HepG2 (cell line): ENCODE measurements at regions not wholly inside any gene's neighbourhood (a gene's known extent, or its start where the extent isn't known, plus 50 kb on each side); places are given as distances from the start of the nearest gene placed in this dataset.
A peak's percentile ranks its signal among the peaks of the same experiment; 100 is the strongest.
"Not testable (repeated sequence)": the region's sequence is repeated elsewhere in the genome, so short reads cannot be mapped to it uniquely, and the experiment has no call there.

Experiments
- ATAC-seq: fragments of 200-7000 bp; cut with Tn5 transposase; 3 replicates; pipeline ENCODE4 v1.9.1; 2020; ENCODE audit warnings: mild to moderate bottlenecking, moderate library complexity
- BruUV-seq: library from RNA; stranded (reverse); fragments of 400-500 nt; replicated peaks from 2 replicates; lab custom pipeline; 2021; lab: Mats Ljungman, UMichigan
- CTCF ChIA-PET: fragments of 300-600 bp; formaldehyde crosslinking; extraction: SDS; loops from one replicate; lab custom pipeline; 2021; ENCODE audit warnings: low total read pairs, inconsistent platforms, low intra/inter-chr PET ratio; lab: Yijun Ruan, JAX
- POLR2A ChIA-PET: fragments of 350-600 bp; sonication (Branson Sonifier 250); formaldehyde crosslinking; loops from one replicate; lab custom pipeline; 2020; ENCODE audit warnings: antibody characterized with exemption, inconsistent platforms; lab: Yijun Ruan, JAX
- DNase-seq: peaks from one replicate; pipeline ENCODE4 v3.0.0-alpha.2; 2015; ENCODE audit warnings: low spot score
- FAIRE-seq: peaks from 3 replicates; lab custom pipeline; 2011; peaks lifted over from hg19 to GRCh38; lab: Jason Lieb, UNC
- H2AFZ ChIP-seq: one replicate; pipeline ENCODE4 v1.6.1; 2011; ENCODE audit warnings: low read length, inconsistent platforms
- H3K27ac ChIP-seq: fragments of 300-600 bp; 3 replicates; pipeline ENCODE4 v1.8.0; 2011; ENCODE audit warnings: mixed run types, mild to moderate bottlenecking, mixed read lengths, low read length, inconsistent platforms; ENCODE audit not compliant: insufficient read depth; ENCODE audit errors: extremely low read length
- H3K27me3 ChIP-seq, 2 experiments: fragments of 200-600 bp in 1 of 2; 2 replicates in 1 of 2; 3 replicates in 1 of 2; pipeline versions ENCODE4 v1.6.0 to v1.8.0; 2011; ENCODE audit warnings: low read length in 2 of 2, mild to moderate bottlenecking in 2 of 2, moderate library complexity in 2 of 2, inconsistent platforms in 1 of 2; ENCODE audit not compliant: insufficient read depth in 2 of 2, control insufficient read depth in 1 of 2
- H3K36me3 ChIP-seq, 2 experiments: fragments of 200-600 bp in 1 of 2; replicated peaks in 1 of 2; 2 replicates in 1 of 2; 3 replicates in 1 of 2; pipeline versions ENCODE4 v1.5.1 to v1.8.0; 2011; ENCODE audit warnings: low read length in 2 of 2, inconsistent platforms in 1 of 2; ENCODE audit not compliant: insufficient read depth in 2 of 2, control insufficient read depth in 1 of 2
- H3K4me1 ChIP-seq: 2 replicates; pipeline ENCODE4 v1.5.1; 2012; ENCODE audit warnings: low read length, inconsistent platforms; ENCODE audit not compliant: insufficient read depth
- H3K4me2 ChIP-seq: 2 replicates; pipeline ENCODE4 v1.6.0; 2011; ENCODE audit warnings: low read depth, low read length, inconsistent platforms
- H3K4me3 ChIP-seq, 3 experiments: fragments of 200-600 bp in 1 of 3; sonication (generic), shearing (Covaris generic) in 1 of 3; replicated peaks in 1 of 3; 2 replicates each; pipeline ENCODE4 v1.5.1; 2011 to 2016; ENCODE audit warnings: low read length in 3 of 3, inconsistent platforms in 2 of 3, low read depth in 2 of 3, mild to moderate bottlenecking in 2 of 3, control low read depth in 1 of 3, mixed read lengths in 1 of 3; ENCODE audit not compliant: insufficient read depth in 1 of 3
- H3K79me2 ChIP-seq: one replicate; pipeline ENCODE4 v1.6.1; 2011; ENCODE audit warnings: low read length, inconsistent platforms; ENCODE audit not compliant: insufficient read depth
- H3K9ac ChIP-seq: 2 replicates; pipeline ENCODE4 v1.6.0; 2011; ENCODE audit warnings: mild to moderate bottlenecking, low read depth, low read length, inconsistent platforms; ENCODE audit not compliant: insufficient read depth
- H3K9me3 ChIP-seq: 2 replicates; pipeline ENCODE4 v1.5.1; 2012; ENCODE audit warnings: mild to moderate bottlenecking, low read length
- H4K20me1 ChIP-seq: 2 replicates; pipeline ENCODE4 v1.6.0; 2011; ENCODE audit warnings: inconsistent platforms, mild to moderate bottlenecking, low read length, moderate library complexity; ENCODE audit not compliant: insufficient read depth
- ATF7-NPFF ChIP-seq: sonication (generic); formaldehyde crosslinking; IDR thresholded peaks from 2 replicates; pipeline ENCODE4 v1.8.1; 2023; ENCODE audit warnings: mild to moderate bottlenecking, low read depth, missing genetic modification reagents, moderate library complexity
- MED1 ChIP-seq: sonication (generic); formaldehyde crosslinking; IDR thresholded peaks from 2 replicates; pipeline ENCODE4 v1.4.0; 2020; ENCODE audit warnings: missing genetic modification reagents
- YY1 ChIP-seq: IDR thresholded peaks from 2 replicates; pipeline ENCODE4 v1.6.1; 2011; ENCODE audit warnings: low read length, low read depth, moderate library complexity, mild to moderate bottlenecking; ENCODE audit not compliant: insufficient read depth, insufficient replicate concordance
- ZNF30 ChIP-seq: sonication (generic); formaldehyde crosslinking; IDR thresholded peaks from 2 replicates; pipeline ENCODE4 v1.5.0; 2020; ENCODE audit warnings: mild to moderate bottlenecking, missing genetic modification reagents
- ZNF468 ChIP-seq: sonication (generic); formaldehyde crosslinking; IDR thresholded peaks from 2 replicates; pipeline ENCODE4 v1.8.0; 2022; ENCODE audit warnings: mild to moderate bottlenecking, moderate library complexity, missing genetic modification reagents
- ZNF564 ChIP-seq: sonication (generic); formaldehyde crosslinking; IDR thresholded peaks from 2 replicates; pipeline ENCODE4 v1.8.1; 2023; ENCODE audit warnings: mild to moderate bottlenecking, missing genetic modification reagents
- WGBS: methylation state at CpG from one replicate; pipeline ENCODE4 v1.1.6; 2017; ENCODE audit warnings: low lambda C conversion rate; 5-methylcytosine and 5-hydroxymethylcytosine counted together
- in situ Hi-C: cut with HindIII; loops from 2 replicates; pipeline ENCODE4 v1.10.0; 2017; ENCODE audit warnings: low pct_unique_long_range_greater_than_20kb; ENCODE audit not compliant: extremely low pct_ligation_motif_present
- intact Hi-C: fragments of 100-400 bp; cut with micrococcal nuclease; formaldehyde crosslinking; loops from one replicate; pipeline ENCODE4 v1.10.0; 2022; ENCODE audit not compliant: unreplicated experiment
- TF ChIP-seq, protein P1 (sequence below): sonication (generic); formaldehyde crosslinking; IDR thresholded peaks from 2 replicates; pipeline ENCODE4 v1.4.0; 2020; ENCODE audit warnings: missing genetic modification reagents
- TF ChIP-seq, protein P2 (sequence below): sonication (generic); formaldehyde crosslinking; IDR thresholded peaks from 2 replicates; pipeline ENCODE4 v1.8.1; 2023; ENCODE audit warnings: mild to moderate bottlenecking, missing genetic modification reagents
- TF ChIP-seq, protein P3 (sequence below): sonication (generic); formaldehyde crosslinking; IDR thresholded peaks from 2 replicates; pipeline ENCODE4 v1.8.0; 2022; ENCODE audit warnings: mild to moderate bottlenecking, missing genetic modification reagents, moderate library complexity

DNA sequence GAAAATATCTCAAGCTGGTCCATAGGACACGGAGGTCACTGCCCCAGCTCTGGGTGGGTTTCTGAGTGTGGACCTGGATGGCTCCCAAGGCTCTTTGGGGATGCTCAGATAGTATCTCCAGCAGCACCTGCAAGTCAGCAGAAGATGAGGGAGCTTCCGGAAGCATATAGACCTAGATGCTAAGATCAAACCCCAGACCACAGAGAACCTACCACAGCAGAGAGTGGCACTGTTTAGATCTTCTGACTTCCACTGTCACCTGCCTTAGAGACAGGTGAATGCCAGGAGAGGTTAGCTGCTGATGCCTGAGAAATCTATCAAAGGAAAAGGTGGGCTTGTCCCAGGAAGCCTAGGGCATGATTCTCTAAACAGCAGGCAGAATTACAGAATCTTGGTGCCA, 105.7 kb upstream of the TRPM1 start:
- Histone ChIP-seq H3K4me1 (0 out of 2 replicates have a peak, but pooled peaks cover 4% of the 10 kb centered on the region), H3K9me3 (peaks cover 7% of the 10 kb centered on the region), H3K27me3 (peaks cover 0 to 17% of the 10 kb centered on the region in 2 experiments; a peak in 2 of 5 replicates), H2AFZ (no peak overlapping the region), H4K20me1 (no peaks in the 10 kb centered on the region), H3K79me2 (no peaks in the 10 kb centered on the region), H3K36me3 (no peaks in the 10 kb centered on the region), H3K4me3 (no peak overlapping the region), H3K9ac (no peak overlapping the region), H3K27ac (no peak overlapping the region), H3K4me2 (no peak overlapping the region)
- in situ Hi-C loops, result no loop called here
- TF ChIP-seq MED1 (CRISPR knock-in tag), result no peak
- CTCF ChIA-PET, result no interaction called here
- FAIRE-seq (no peak), ATAC-seq (no peak), DNase-seq (no peak)
- no TSS peak for BruUV-seq
- POLR2A ChIA-PET, result no interaction called here
- intact Hi-C loops, result no loop called here
- no CpG with 5 or more reads among the region's 2 CpGs for WGBS

DNA sequence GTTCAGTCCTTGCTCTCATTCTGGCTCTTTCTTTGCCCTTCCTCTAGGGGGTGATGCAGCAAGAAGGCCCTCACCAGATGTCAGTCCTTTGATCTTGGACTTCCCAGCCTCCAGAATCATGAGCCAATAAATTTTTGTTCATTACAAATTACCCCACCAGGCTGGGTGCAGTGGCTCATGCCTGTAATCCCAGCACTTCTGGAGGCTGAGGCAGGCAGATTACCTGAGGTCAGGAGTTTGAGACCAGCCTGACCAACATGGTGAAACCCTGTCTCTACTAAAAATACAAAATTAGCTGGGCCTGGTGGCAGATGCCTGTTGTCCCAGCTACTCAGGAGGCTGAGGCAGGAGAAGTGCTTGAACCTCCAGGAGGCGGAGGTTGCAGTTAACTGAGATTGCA, 106.3 kb upstream of the TRPM1 start:
- H3K36me3 ChIP-seq, H3K4me1 ChIP-seq, ATAC-seq, DNase-seq, intact Hi-C loops, CTCF ChIA-PET, POLR2A ChIA-PET, H3K4me3 ChIP-seq, H3K27ac ChIP-seq, in situ Hi-C loops, H3K9me3 ChIP-seq, H3K79me2 ChIP-seq, FAIRE-seq, H3K4me2 ChIP-seq, H2AFZ ChIP-seq, BruUV-seq, H4K20me1 ChIP-seq, H3K9ac ChIP-seq: not testable (repeated sequence)
- WGBS, result 100% methylated on average over 1 of the region's 1 CpG
- peak; percentile 88; the same call in 1 of the 2 replicates for TF ChIP-seq ZNF564
- peaks cover 0 to 12% of the 10 kb centered on the region in 2 experiments; a peak in 2 of 5 replicates for H3K27me3 ChIP-seq

DNA sequence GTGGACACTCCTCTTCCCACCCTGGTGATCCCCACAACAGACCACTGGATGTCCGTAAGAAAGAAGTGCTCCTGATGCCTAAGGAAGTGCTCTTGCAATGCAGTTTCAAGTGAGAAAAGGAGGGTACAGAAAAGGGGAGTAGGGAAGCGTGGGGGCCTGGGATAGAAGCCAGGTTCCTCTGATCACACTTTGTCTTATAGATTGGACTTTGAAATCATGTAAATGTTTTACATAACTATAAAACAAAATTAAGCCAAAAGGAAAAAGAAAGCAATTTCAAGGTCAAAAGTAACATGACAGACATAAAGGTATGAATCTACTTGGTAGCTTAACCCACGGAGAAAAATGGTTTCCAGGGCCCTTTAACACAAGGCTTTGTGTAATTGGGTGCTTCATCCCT, 107.3 kb upstream of the TRPM1 start:
- no TSS peak for BruUV-seq
- Histone ChIP-seq H3K36me3 (no peaks in the 10 kb centered on the region), H3K4me3 (no peak overlapping the region), H4K20me1 (no peaks in the 10 kb centered on the region), H3K4me1 (no peaks in the 10 kb centered on the region), H3K79me2 (no peaks in the 10 kb centered on the region), H3K4me2 (no peak overlapping the region), H3K27me3 (peaks cover 0 to 8% of the 10 kb centered on the region in 2 experiments; a peak in 2 of 5 replicates), H3K9me3 (peaks cover 7% of the 10 kb centered on the region), H3K9ac (no peak overlapping the region), H3K27ac (no peak overlapping the region), H2AFZ (no peak overlapping the region)
- DNase-seq (no peak), ATAC-seq (no peak), FAIRE-seq (no peak)
- POLR2A ChIA-PET, result no interaction called here
- in situ Hi-C loops (no loop called here), intact Hi-C loops (no loop called here)
- 58% methylated on average over 3 of the region's 3 CpGs for WGBS
- CTCF ChIA-PET, result no interaction called here
- TF ChIP-seq ZNF468 (CRISPR knock-in tag) (no peak), ZNF30 (CRISPR knock-in tag) (no peak), YY1 (no peak), ATF7-NPFF (CRISPR knock-in tag) (no peak)
- TF ChIP-seq, protein P1, sequence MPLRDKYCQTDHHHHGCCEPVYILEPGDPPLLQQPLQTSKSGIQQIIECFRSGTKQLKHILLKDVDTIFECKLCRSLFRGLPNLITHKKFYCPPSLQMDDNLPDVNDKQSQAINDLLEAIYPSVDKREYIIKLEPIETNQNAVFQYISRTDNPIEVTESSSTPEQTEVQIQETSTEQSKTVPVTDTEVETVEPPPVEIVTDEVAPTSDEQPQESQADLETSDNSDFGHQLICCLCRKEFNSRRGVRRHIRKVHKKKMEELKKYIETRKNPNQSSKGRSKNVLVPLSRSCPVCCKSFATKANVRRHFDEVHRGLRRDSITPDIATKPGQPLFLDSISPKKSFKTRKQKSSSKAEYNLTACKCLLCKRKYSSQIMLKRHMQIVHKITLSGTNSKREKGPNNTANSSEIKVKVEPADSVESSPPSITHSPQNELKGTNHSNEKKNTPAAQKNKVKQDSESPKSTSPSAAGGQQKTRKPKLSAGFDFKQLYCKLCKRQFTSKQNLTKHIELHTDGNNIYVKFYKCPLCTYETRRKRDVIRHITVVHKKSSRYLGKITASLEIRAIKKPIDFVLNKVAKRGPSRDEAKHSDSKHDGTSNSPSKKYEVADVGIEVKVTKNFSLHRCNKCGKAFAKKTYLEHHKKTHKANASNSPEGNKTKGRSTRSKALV (CRISPR knock-in tag), result no peak
- TF ChIP-seq, protein P2, sequence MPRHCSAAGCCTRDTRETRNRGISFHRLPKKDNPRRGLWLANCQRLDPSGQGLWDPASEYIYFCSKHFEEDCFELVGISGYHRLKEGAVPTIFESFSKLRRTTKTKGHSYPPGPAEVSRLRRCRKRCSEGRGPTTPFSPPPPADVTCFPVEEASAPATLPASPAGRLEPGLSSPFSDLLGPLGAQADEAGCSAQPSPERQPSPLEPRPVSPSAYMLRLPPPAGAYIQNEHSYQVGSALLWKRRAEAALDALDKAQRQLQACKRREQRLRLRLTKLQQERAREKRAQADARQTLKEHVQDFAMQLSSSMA, result no peak
- TF ChIP-seq, protein P3, sequence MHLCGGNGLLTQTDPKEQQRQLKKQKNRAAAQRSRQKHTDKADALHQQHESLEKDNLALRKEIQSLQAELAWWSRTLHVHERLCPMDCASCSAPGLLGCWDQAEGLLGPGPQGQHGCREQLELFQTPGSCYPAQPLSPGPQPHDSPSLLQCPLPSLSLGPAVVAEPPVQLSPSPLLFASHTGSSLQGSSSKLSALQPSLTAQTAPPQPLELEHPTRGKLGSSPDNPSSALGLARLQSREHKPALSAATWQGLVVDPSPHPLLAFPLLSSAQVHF (CRISPR knock-in tag), result no peak
